ENCODE measurements at regions not wholly inside any gene's neighbourhood (a gene's known extent, or its start where the extent isn't known, plus 50 kb on each side); places are given as distances from the start of the nearest gene placed in this dataset.

DNA sequence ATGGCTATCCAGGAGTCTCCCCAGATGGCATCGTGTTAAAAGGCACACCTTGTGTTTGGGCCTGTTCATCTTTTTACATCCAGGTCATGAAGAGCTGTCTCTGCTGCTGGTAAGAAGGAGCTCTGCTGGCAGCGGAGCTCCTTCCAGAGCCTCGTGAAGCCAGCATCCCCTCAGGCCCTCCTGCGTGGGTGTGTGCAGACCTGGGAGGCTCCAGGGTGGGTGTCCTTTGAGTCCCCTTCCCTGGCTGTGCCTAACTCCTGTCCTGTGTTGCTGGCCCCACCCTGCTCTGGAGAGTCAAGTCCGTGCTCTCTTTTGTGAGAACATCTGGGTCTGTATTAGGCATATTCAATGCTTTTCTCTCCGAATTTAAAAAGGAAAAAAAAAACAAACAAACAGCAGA is 149.6 kb upstream of the IRX2 start:
- no peak for FAIRE-seq
- TF ChIP-seq BACH1 (IDR thresholded peaks at IDR 0.05; ENCODE audit: borderline replicate concordance), result no peak
- TF ChIP-seq EGR1 (IDR thresholded peaks at IDR 0.05; ENCODE audit: borderline replicate concordance in 1 of 2, low read depth in 2 of 2, low read length in 2 of 2), result no peak
- TF ChIP-seq PAX5 (IDR thresholded peaks at IDR 0.05; ENCODE audit: borderline replicate concordance, low read depth, low read length), result no peak
- TF ChIP-seq, protein P1, sequence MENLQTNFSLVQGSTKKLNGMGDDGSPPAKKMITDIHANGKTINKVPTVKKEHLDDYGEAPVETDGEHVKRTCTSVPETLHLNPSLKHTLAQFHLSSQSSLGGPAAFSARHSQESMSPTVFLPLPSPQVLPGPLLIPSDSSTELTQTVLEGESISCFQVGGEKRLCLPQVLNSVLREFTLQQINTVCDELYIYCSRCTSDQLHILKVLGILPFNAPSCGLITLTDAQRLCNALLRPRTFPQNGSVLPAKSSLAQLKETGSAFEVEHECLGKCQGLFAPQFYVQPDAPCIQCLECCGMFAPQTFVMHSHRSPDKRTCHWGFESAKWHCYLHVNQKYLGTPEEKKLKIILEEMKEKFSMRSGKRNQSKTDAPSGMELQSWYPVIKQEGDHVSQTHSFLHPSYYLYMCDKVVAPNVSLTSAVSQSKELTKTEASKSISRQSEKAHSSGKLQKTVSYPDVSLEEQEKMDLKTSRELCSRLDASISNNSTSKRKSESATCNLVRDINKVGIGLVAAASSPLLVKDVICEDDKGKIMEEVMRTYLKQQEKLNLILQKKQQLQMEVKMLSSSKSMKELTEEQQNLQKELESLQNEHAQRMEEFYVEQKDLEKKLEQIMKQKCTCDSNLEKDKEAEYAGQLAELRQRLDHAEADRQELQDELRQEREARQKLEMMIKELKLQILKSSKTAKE (IDR thresholded peaks at IDR 0.05; ENCODE audit: low read depth, poor library complexity, severe bottlenecking), result no peak
- TF ChIP-seq ATF7 (IDR thresholded peaks at IDR 0.05; ENCODE audit: low read depth), result no peak
- no peak for TF ChIP-seq NBN (IDR thresholded peaks at IDR 0.05)
- TF ChIP-seq SRF (IDR thresholded peaks at IDR 0.05; ENCODE audit: low read depth in 2 of 2, low read length in 2 of 2), result no peak
- TF ChIP-seq IRF4 (IDR thresholded peaks at IDR 0.05; ENCODE audit: low read depth, low read length), result no peak
- no peak for TF ChIP-seq SMAD5 (IDR thresholded peaks at IDR 0.05; ENCODE audit: low read depth)
- no peak for TF ChIP-seq NFYB (IDR thresholded peaks at IDR 0.05; ENCODE audit: insufficient read depth, low read depth, low read length)
- TF ChIP-seq NR2F1 (conservative IDR thresholded peaks at IDR 0.05), result no peak
- TF ChIP-seq HDAC6 (IDR thresholded peaks at IDR 0.05; ENCODE audit: unreplicated experiment), result no peak
- no peak for TF ChIP-seq POU2F2 (IDR thresholded peaks at IDR 0.05; ENCODE audit: borderline replicate concordance, low read depth, low read length)
- TF ChIP-seq TCF7 (IDR thresholded peaks at IDR 0.05; ENCODE audit: borderline replicate concordance), result no peak
- no TSS peak for BruUV-seq (replicated peaks)

More for the DNA sequence above, 149.6 kb upstream of the IRX2 start:
- no peak overlapping the region for H3K27ac ChIP-seq (ENCODE audit: control insufficient read depth, insufficient read depth)
- H3K4me1 ChIP-seq (ENCODE audit: control insufficient read depth, insufficient read depth, low read length), result no peaks in the 10 kb centered on the region
- H3K9me3 ChIP-seq (replicated peaks; ENCODE audit: control insufficient read depth, insufficient read depth, low read length), result no peaks in the 10 kb centered on the region; the same call in 2 of the 3 replicates
- ATAC-seq (no peak), DNase-seq (ENCODE audit: low read depth, low spot score) (no peak)
- WGBS (ENCODE audit: insufficient coverage, insufficient replicate concordance, low lambda C conversion rate, missing lambda C conversion rate), result 17% methylated on average over 6 of the region's 6 CpGs
- intact Hi-C loops (cut with micrococcal nuclease; ENCODE audit: unreplicated experiment), result no loop called here
- H3K9ac ChIP-seq (ENCODE audit: control insufficient read depth, insufficient read depth, low read length), result no peak overlapping the region
- no peak overlapping the region for H3K4me2 ChIP-seq (ENCODE audit: control insufficient read depth, insufficient read depth)
- CTCF ChIA-PET, result no interaction called here
- H4K20me1 ChIP-seq (ENCODE audit: control insufficient read depth, insufficient read depth), result no peaks in the 10 kb centered on the region
- no peaks in the 10 kb centered on the region for H3K36me3 ChIP-seq (ENCODE audit: control insufficient read depth in 2 of 2, insufficient read depth in 2 of 2, low read length in 1 of 2)
- in situ Hi-C loops (cut with MboI), result no loop called here
- no peaks in the 10 kb centered on the region for H3K27me3 ChIP-seq (replicated peaks in 1 of 2; ENCODE audit: control insufficient read depth in 2 of 2, insufficient read depth in 2 of 2, low read length in 1 of 2)
- no peak overlapping the region for H2AFZ ChIP-seq (ENCODE audit: control insufficient read depth, low read depth, low read length)
- SMC1A ChIA-PET (ENCODE audit: uncharacterized antibody, unreplicated experiment), result no interaction called here
- H3K4me3 ChIP-seq, result no peak overlapping the region
- H3K79me2 ChIP-seq (ENCODE audit: control insufficient read depth, insufficient read depth, low read length), result no peaks in the 10 kb centered on the region
- POLR2A ChIA-PET, result no interaction called here
- RAD21 ChIA-PET (ENCODE audit: unreplicated experiment), result no interaction called here
